HL-60 (cell line): ENCODE measurements at regions not wholly inside any gene's neighbourhood (a gene's known extent, or its start where the extent isn't known, plus 50 kb on each side); places are given as distances from the start of the nearest gene placed in this dataset.

Source experiments
- CTCF ChIP-seq: IDR thresholded peaks from one replicate; pipeline ENCODE4 v1.5.1; 2011; ENCODE audit warnings: low read length, control low read depth, inconsistent platforms; ENCODE audit not compliant: insufficient read depth
- POLR2AphosphoS5 ChIP-seq: IDR thresholded peaks from 2 replicates; pipeline ENCODE4 v1.6.1; 2012; ENCODE audit warnings: low read depth
- REST ChIP-seq: IDR thresholded peaks from 2 replicates; pipeline ENCODE4 v1.6.1; 2012; ENCODE audit warnings: low read depth; ENCODE audit not compliant: insufficient replicate concordance

DNA sequence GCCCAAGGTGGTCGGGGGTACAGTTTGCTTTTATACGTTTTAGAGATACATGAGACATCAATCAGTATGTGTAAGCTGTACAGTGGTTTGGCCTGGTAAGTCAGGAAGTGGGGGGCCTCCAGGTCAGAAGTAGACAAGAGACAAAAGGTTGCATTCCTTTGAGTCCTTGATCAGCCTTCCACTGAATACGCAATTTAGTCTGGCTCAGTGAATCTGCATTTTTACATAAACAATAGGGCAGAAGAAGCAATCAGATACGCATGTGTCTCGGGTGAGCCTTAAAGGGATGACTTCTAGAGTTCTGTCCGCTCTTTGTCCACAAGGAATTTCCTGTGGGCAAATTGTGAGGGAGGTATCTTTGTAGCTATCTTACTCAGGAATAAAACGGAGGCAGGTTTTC is 87.2 kb downstream of the SOWAHC start:
- TF ChIP-seq CTCF = no peak
- TF ChIP-seq REST = no peak
- TF ChIP-seq POLR2AphosphoS5 = no peak
